SU-DHL-6 (cell line): ENCODE measurements at regions not wholly inside any gene's neighbourhood (a gene's known extent, or its start where the extent isn't known, plus 50 kb on each side); places are given as distances from the start of the nearest gene placed in this dataset.

Source experiments
- H2AFZ ChIP-seq: fragments of 200-600 bp; sonication (generic); 2 replicates; pipeline ENCODE4 v1.6.1; 2014; ENCODE audit warnings: low read depth, mild to moderate bottlenecking, moderate library complexity, mixed read lengths, antibody characterized with exemption, low read length; ENCODE audit not compliant: severe bottlenecking
- H3F3A ChIP-seq: fragments of 200-600 bp; shearing (Covaris generic); 2 replicates; pipeline ENCODE4 v1.6.0; 2016; ENCODE audit warnings: antibody characterized with exemption, mild to moderate bottlenecking; ENCODE audit not compliant: insufficient read depth
- H3K27ac ChIP-seq: fragments of 200-600 bp; sonication (generic); 2 replicates; pipeline ENCODE4 v1.5.1; 2016; ENCODE audit warnings: low read depth, mild to moderate bottlenecking, low read length, moderate library complexity, mixed read lengths
- H3K27me3 ChIP-seq: fragments of 200-600 bp; sonication (generic), shearing (Covaris generic); 2 replicates; pipeline ENCODE4 v1.6.0; 2014; ENCODE audit warnings: mild to moderate bottlenecking, low read length
- H3K36me3 ChIP-seq: fragments of 200-600 bp; sonication (generic); 2 replicates; pipeline ENCODE4 v1.6.1; 2014; ENCODE audit warnings: mild to moderate bottlenecking, low read length, mixed read lengths
- H3K4me2 ChIP-seq: fragments of 300-600, 200-600 bp; shearing (Covaris generic), sonication (generic); 2 replicates; pipeline ENCODE4 v1.6.0; 2014; ENCODE audit warnings: low read length, low read depth, mild to moderate bottlenecking; ENCODE audit not compliant: poor library complexity, severe bottlenecking
- H3K4me3 ChIP-seq: fragments of 200-600 bp; sonication (generic); 2 replicates; pipeline ENCODE4 v1.5.1; 2014; ENCODE audit warnings: antibody characterized with exemption, low read length, mild to moderate bottlenecking, mixed read lengths; ENCODE audit not compliant: insufficient read depth, poor library complexity, severe bottlenecking
- H3K79me2 ChIP-seq: fragments of 200-600 bp; sonication (generic); 2 replicates; pipeline ENCODE4 v1.6.1; 2014; ENCODE audit warnings: mild to moderate bottlenecking, low read length, moderate library complexity; ENCODE audit not compliant: insufficient read depth
- H3K9ac ChIP-seq: fragments of 200-600 bp; sonication (generic); 2 replicates; pipeline ENCODE4 v1.7.0; 2014; ENCODE audit warnings: mild to moderate bottlenecking, low read length
- H3K9me2 ChIP-seq: fragments of 200-600 bp; sonication (generic); replicated peaks from 2 replicates; pipeline ENCODE4 v1.6.1; 2014; ENCODE audit warnings: low read length; ENCODE audit not compliant: insufficient read depth
- H3K9me3 ChIP-seq: fragments of 200-600 bp; sonication (generic); 2 replicates; pipeline ENCODE4 v1.6.1; 2014; ENCODE audit warnings: low read length, mixed read lengths; ENCODE audit not compliant: insufficient read depth
- H4K20me1 ChIP-seq: fragments of 200-600 bp; sonication (generic); 2 replicates; pipeline ENCODE4 v1.6.1; 2014; ENCODE audit warnings: low read depth, mild to moderate bottlenecking, antibody characterized with exemption, low read length, moderate library complexity, mixed read lengths
- CTCF ChIP-seq: fragments of 200-600 bp; sonication (generic); IDR thresholded peaks from one replicate; pipeline ENCODE4 v1.5.1; 2017; ENCODE audit warnings: antibody characterized with exemption, mild to moderate bottlenecking, low read length, moderate library complexity; ENCODE audit not compliant: insufficient read depth, poor library complexity, severe bottlenecking
- EZH2phosphoT487 ChIP-seq: fragments of 200-600 bp; sonication (generic), shearing (Covaris generic); conservative IDR thresholded peaks from 2 replicates; pipeline ENCODE4 v1.6.1; 2018; ENCODE audit warnings: mild to moderate bottlenecking, antibody characterized with exemption, low read length, moderate library complexity, mixed read lengths

- H3K9me3 ChIP-seq: no peaks in the 10 kb centered on the region
- no peak overlapping the region for H3K4me3 ChIP-seq
- H3K27me3 ChIP-seq: no peaks in the 10 kb centered on the region
- H3K36me3 ChIP-seq: no peaks in the 10 kb centered on the region
- no peak overlapping the region for H2AFZ ChIP-seq
- H3F3A ChIP-seq: no peaks in the 10 kb centered on the region
- no peaks in the 10 kb centered on the region for H3K79me2 ChIP-seq
- no peaks in the 10 kb centered on the region for H3K9me2 ChIP-seq
- no peak overlapping the region for H3K27ac ChIP-seq
- TF ChIP-seq EZH2phosphoT487: no peak
- no peak for TF ChIP-seq CTCF
- H3K4me2 ChIP-seq: no peak overlapping the region
- no peaks in the 10 kb centered on the region for H4K20me1 ChIP-seq
- H3K9ac ChIP-seq: no peak overlapping the region
Observed at GRCh38 chr19:31072451-31072850, 276.8 kb downstream of the TSHZ3 start.

- Histone ChIP-seq H3K9me2 (no peaks in the 10 kb centered on the region), H3K79me2 (no peaks in the 10 kb centered on the region), H4K20me1 (no peaks in the 10 kb centered on the region), H3K9ac (no peak overlapping the region), H3K36me3 (no peaks in the 10 kb centered on the region), H3K4me2 (no peak overlapping the region), H3K27ac (no peak overlapping the region), H3K9me3 (no peaks in the 10 kb centered on the region), H3K27me3 (no peaks in the 10 kb centered on the region), H2AFZ (no peak overlapping the region), H3F3A (no peaks in the 10 kb centered on the region), H3K4me3 (no peak overlapping the region)
- TF ChIP-seq EZH2phosphoT487: no peak
- no peak for TF ChIP-seq CTCF
Observed at GRCh38 chr19:31071136-31071855, 277.9 kb downstream of the TSHZ3 start.

- Histone ChIP-seq H3K9me2 (no peaks in the 10 kb centered on the region), H3K27ac (no peak overlapping the region), H3K9ac (no peak overlapping the region), H3F3A (no peaks in the 10 kb centered on the region), H3K4me2 (no peak overlapping the region), H3K36me3 (no peaks in the 10 kb centered on the region), H2AFZ (no peak overlapping the region), H3K27me3 (no peaks in the 10 kb centered on the region), H3K79me2 (no peaks in the 10 kb centered on the region), H3K4me3 (no peak overlapping the region), H4K20me1 (no peaks in the 10 kb centered on the region), H3K9me3 (no peaks in the 10 kb centered on the region)
- TF ChIP-seq CTCF (no peak), EZH2phosphoT487 (no peak)
Observed at GRCh38 chr19:31070146-31071065, 278.8 kb downstream of the TSHZ3 start.
